ENCODE measurements at regions not wholly inside any gene's neighbourhood (a gene's known extent, or its start where the extent isn't known, plus 50 kb on each side); places are given as distances from the start of the nearest gene placed in this dataset.

DNA sequence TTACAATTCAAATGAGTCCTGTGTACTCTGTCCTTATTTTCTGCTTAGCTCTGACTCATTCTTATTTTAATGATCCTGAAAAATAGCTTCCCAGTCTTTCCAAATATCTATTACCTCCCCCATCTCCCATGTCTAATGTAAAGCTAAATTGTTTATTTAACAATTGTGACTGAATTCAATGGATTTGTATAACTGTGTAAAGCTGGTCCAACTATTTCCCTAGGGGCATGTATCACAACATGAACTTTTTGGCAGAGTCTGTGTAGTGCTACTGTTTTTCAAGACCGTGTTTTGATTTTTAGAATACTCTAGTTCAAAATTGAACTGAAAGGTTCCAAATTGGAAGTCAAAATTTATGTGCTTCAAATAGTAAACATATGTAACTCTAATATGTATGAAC, 67.8 kb downstream of the SPCS3 start:
- TF ChIP-seq POLR2A (IDR thresholded peaks at IDR 0.05) (no peak), EP300 (IDR thresholded peaks at IDR 0.05) (no peak)
- TF ChIP-seq, protein P1, sequence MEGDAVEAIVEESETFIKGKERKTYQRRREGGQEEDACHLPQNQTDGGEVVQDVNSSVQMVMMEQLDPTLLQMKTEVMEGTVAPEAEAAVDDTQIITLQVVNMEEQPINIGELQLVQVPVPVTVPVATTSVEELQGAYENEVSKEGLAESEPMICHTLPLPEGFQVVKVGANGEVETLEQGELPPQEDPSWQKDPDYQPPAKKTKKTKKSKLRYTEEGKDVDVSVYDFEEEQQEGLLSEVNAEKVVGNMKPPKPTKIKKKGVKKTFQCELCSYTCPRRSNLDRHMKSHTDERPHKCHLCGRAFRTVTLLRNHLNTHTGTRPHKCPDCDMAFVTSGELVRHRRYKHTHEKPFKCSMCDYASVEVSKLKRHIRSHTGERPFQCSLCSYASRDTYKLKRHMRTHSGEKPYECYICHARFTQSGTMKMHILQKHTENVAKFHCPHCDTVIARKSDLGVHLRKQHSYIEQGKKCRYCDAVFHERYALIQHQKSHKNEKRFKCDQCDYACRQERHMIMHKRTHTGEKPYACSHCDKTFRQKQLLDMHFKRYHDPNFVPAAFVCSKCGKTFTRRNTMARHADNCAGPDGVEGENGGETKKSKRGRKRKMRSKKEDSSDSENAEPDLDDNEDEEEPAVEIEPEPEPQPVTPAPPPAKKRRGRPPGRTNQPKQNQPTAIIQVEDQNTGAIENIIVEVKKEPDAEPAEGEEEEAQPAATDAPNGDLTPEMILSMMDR (IDR thresholded peaks at IDR 0.05), result no peak
